Caki2 (cell line): ENCODE measurements at regions not wholly inside any gene's neighbourhood (a gene's known extent, or its start where the extent isn't known, plus 50 kb on each side); places are given as distances from the start of the nearest gene placed in this dataset.

ENCODE experiments used
- DNase-seq: peaks from one replicate; pipeline ENCODE4 v3.0.0-alpha.2; 2015; ENCODE audit warnings: low read depth
- in situ Hi-C: cut with HindIII; loops from 2 replicates; pipeline ENCODE4 v1.10.0; 2016; ENCODE audit warnings: low sequenced_read_pairs, low pct_unique_long_range_greater_than_20kb, mixed read lengths

- in situ Hi-C loops, result no loop called here
Observed at GRCh38 chr14:44567997-44568396, 60.9 kb upstream of the FSCB start.

GRCh38 chr14:44565968-44566367 lies 58.9 kb upstream of the FSCB start:
- DNase-seq, result no peak
- in situ Hi-C loops, result no loop called here

More at GRCh38 chr14:44567997-44568396, 60.9 kb upstream of the FSCB start:
- no peak for DNase-seq

DNA sequence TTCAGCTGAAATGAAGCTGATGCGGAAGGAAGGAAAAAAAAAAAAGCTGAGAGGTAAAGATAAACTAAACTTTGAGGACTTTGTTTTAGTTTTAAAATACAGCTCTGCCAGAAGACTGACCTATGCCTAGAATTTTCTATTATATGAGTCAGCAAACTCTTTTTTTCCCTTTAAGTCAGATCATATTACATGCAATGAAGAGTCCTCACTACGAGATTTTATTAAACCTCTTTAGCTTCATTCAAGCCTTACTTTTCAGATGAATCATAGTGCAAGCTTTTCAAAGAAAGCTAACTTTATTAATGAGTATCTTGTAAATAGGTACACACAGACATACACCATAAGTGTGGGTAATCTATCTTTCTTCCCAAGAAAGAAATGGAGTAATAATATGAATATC lies 57.8 kb upstream of the FSCB start:
- DNase-seq, result no peak
- in situ Hi-C loops, result no loop called here
